Tibial nerve (tissue), 4 donors: ENCODE measurements at regions not wholly inside any gene's neighbourhood (a gene's known extent, or its start where the extent isn't known, plus 50 kb on each side); places are given as distances from the start of the nearest gene placed in this dataset.
"Not testable (repeated sequence)": the region's sequence is repeated elsewhere in the genome, so short reads cannot be mapped to it uniquely, and the experiment has no call there.

Source experiments
- DNase-seq, 2 donors: peaks; one replicate each; pipeline ENCODE4 v3.0.0-alpha.2; 2019; ENCODE audit warnings: low spot score in 2 of 2
- H3K27ac ChIP-seq, 4 donors: fragments of 200-600 bp; sonication (generic) in 3 of 4; one replicate each; pipeline ENCODE4 v1.5.1; 2017 to 2019; ENCODE audit warnings: mild to moderate bottlenecking in 1 of 4
- H3K27me3 ChIP-seq, 2 donors: fragments of 200-600 bp; sonication (generic) in 1 of 2; one replicate each; pipeline versions ENCODE4 v1.5.1 to v1.6.0; 2017 to 2019
- H3K36me3 ChIP-seq, 3 donors: fragments of 200-600 bp; sonication (generic); one replicate each; pipeline ENCODE4 v1.5.1; 2018 to 2019
- H3K4me1 ChIP-seq, 4 donors: fragments of 200-600 bp; sonication (generic) in 3 of 4; one replicate each; pipeline ENCODE4 v1.5.1; 2017 to 2019
- H3K4me3 ChIP-seq, 4 donors: fragments of 200-600 bp; sonication (generic) in 3 of 4; one replicate each; pipeline ENCODE4 v1.5.1; 2017 to 2019; ENCODE audit warnings: mild to moderate bottlenecking in 1 of 4, moderate library complexity in 1 of 4
- H3K9me3 ChIP-seq, 4 donors: fragments of 200-600 bp; sonication (generic) in 3 of 4; one replicate each; pipeline ENCODE4 v1.5.1; 2017 to 2019
- CTCF ChIP-seq, 5 experiments: fragments of 200-600 bp in 3 of 5; fragments of 450-650 bp in 2 of 5; sonication (generic) in 3 of 5; IDR thresholded peaks; one replicate each; pipeline ENCODE4 v1.5.1; 2016 to 2019; ENCODE audit warnings: antibody characterized with exemption in 5 of 5, mild to moderate bottlenecking in 3 of 5, moderate library complexity in 2 of 5
- EP300 ChIP-seq, 2 donors: sonication (generic); formaldehyde crosslinking; IDR thresholded peaks; one replicate each; pipeline ENCODE4 v1.6.1; 2017; ENCODE audit warnings: antibody characterized with exemption in 2 of 2, mild to moderate bottlenecking in 1 of 2
- POLR2A ChIP-seq, 2 donors: fragments of 450-650 bp; IDR thresholded peaks; one replicate each; pipeline ENCODE4 v1.6.1; 2017; ENCODE audit warnings: antibody characterized with exemption in 2 of 2, mild to moderate bottlenecking in 2 of 2, moderate library complexity in 2 of 2
- WGBS, 2 donors: methylation state at CpG; one replicate each; pipeline ENCODE4 v1.1.5; 2018; 5-methylcytosine and 5-hydroxymethylcytosine counted together

- Histone ChIP-seq H3K27me3 (no peaks in the 10 kb centered on the region), H3K4me3 (no peak overlapping the region), H3K36me3 (no peaks in the 10 kb centered on the region), H3K9me3 (peaks cover 0 to 13% (median 0%) of the 10 kb centered on the region in 4 donors), H3K4me1 (no peaks in the 10 kb centered on the region), H3K27ac (no peak overlapping the region)
- DNase-seq: no peak
- no peak for TF ChIP-seq CTCF (IDR thresholded peaks at IDR 0.05)
- no peak for TF ChIP-seq EP300 (IDR thresholded peaks at IDR 0.05)
- TF ChIP-seq POLR2A (IDR thresholded peaks at IDR 0.05): no peak
- 46 to 50% methylated on average over 4 of the region's 4 CpGs for WGBS, 2 donors
Measured at GRCh38 chr1:121443001-121443540, 258.3 kb downstream of the SRGAP2C start.

DNA sequence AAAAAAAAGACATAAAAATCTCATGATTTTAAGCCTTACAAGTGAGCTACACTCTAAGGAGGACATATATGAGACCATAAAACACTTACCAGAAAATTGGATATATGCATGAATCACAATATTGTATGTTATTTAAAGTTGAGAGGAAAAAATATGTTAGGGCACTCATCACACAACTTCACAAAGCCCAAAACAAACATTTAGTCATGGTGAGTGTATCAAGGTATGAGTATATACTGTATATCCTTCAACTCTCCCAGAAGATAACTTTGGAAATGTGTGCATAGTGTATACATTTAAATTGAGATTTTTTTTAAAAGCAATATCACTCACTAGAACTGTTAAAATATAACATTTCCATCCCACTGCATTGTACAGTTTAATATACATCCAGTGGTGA is 259.3 kb downstream of the SRGAP2C start:
- Histone ChIP-seq H3K9me3 (peaks cover 0 to 8% (median 0%) of the 10 kb centered on the region in 4 donors), H3K4me1 (no peaks in the 10 kb centered on the region), H3K4me3 (no peak overlapping the region), H3K36me3 (no peaks in the 10 kb centered on the region), H3K27me3 (no peaks in the 10 kb centered on the region), H3K27ac (no peak overlapping the region)
- TF ChIP-seq POLR2A (IDR thresholded peaks at IDR 0.05) (no peak), CTCF (IDR thresholded peaks at IDR 0.05) (no peak), EP300 (IDR thresholded peaks at IDR 0.05) (no peak)
- DNase-seq: no peak

DNA sequence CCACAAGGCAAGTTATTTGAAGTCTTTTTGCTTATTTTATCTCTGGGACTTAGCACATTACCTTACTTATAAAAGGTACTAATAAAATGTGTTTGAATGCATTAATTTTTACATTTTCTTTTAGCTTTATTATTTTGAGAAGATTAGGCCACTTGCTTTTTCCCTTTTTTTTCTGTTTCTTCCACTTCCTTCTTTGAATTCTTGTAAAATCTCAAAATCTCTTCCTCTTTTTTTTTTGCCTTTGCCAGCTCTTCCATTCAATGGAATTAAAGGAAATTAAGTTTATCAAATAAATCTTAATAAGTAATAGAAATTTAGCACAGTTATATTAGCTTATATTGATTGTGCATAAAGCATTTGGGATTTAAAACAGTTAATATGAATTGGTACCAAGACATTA is 260.9 kb downstream of the SRGAP2C start:
- Histone ChIP-seq H3K4me3 (no peak overlapping the region), H3K9me3 (no peaks in the 10 kb centered on the region), H3K4me1 (no peaks in the 10 kb centered on the region), H3K36me3 (no peaks in the 10 kb centered on the region), H3K27ac (no peak overlapping the region), H3K27me3 (no peaks in the 10 kb centered on the region)
- TF ChIP-seq CTCF (IDR thresholded peaks at IDR 0.05): no peak
- no peak for TF ChIP-seq POLR2A (IDR thresholded peaks at IDR 0.05)
- no peak for TF ChIP-seq EP300 (IDR thresholded peaks at IDR 0.05)
- DNase-seq: no peak

DNA sequence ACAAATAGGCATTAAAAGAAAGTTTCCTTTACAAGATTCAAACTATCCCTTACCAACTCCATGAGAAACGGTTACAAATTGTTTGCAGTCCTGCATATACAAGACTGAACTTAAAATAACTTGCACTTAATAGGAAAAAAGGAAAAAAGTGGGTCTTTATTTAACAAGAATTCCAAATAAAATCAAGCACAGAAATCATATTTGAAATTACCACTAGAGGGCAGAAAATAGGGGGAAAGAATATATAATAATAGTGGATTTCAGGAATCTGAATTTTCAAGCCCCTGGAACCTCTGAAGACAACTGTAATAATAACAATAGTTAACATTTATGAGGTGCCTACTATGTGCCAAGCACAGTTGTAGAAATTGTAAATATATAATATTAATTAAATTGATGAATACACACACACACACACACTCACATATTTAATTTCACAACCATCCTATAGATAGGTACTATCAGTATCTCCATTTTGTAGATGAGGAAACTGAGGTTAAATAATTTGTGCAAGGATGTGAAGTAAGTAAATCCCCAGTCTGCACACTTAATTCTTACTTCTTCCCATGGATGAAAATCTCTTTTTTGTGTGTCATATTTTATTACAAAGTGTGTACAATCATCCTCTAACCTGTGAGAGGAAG is 262.6 kb downstream of the SRGAP2C start:
- not testable (repeated sequence) for H3K4me3 ChIP-seq, H3K27me3 ChIP-seq, H3K9me3 ChIP-seq, H3K36me3 ChIP-seq, H3K4me1 ChIP-seq, DNase-seq, H3K27ac ChIP-seq
- 4 to 13% methylated on average over 1 of the region's 1 CpG for WGBS, 2 donors
- peak in 4 of 5 experiments; percentile 37 to 49 (median 44) for TF ChIP-seq CTCF (IDR thresholded peaks at IDR 0.05)

DNA sequence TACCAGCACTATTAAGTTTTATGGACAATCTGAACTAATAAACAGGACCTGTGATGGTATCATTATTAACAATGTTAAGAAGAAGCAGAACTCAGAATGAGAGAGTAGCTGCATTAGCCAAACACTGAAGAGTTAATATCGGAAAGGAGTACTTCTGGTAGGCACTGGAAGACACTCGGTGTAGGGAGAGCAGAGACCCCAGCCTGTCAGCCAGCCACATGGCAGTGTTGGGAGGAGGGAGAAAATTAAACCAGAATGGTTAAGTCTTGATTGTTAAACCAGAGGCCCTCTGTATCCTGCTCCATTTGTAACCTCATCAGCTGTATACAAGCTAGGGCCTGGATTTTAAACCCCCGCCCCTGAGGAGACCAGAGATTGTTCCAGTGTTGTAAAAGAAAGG is 263.3 kb downstream of the SRGAP2C start:
- H3K4me3 ChIP-seq, DNase-seq, H3K9me3 ChIP-seq, H3K4me1 ChIP-seq, H3K27me3 ChIP-seq, H3K36me3 ChIP-seq, H3K27ac ChIP-seq: not testable (repeated sequence)
- WGBS, 2 donors: 68 to 76% methylated on average over 3 of the region's 3 CpGs

DNA sequence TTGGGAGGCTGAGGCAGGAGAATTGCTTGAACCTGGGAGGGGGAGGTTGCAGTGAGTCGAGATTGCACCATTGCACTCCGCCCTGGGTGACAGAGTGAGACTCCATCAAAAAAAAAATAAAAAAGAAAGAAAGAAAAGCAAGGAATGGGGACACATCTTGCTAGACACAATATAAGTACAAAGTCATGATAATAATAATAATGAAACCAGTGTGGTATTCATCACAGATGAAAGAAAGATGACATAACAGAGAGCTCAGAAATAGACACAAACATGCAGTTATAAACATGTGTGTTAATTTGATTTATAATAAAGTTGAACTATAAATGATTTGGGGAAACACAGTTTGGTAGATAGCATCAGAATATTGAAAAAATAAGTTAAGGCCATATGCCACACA is 264.1 kb downstream of the SRGAP2C start:
- H3K4me3 ChIP-seq: no peak overlapping the region
- H3K27ac ChIP-seq: no peak overlapping the region
- no peaks in the 10 kb centered on the region for H3K9me3 ChIP-seq
- DNase-seq: no peak
- 68 to 71% methylated on average over 2 of the region's 2 CpGs for WGBS, 2 donors
- no peaks in the 10 kb centered on the region for H3K36me3 ChIP-seq
- TF ChIP-seq EP300 (IDR thresholded peaks at IDR 0.05) (no peak), CTCF (IDR thresholded peaks at IDR 0.05) (no peak), POLR2A (IDR thresholded peaks at IDR 0.05) (no peak)
- H3K27me3 ChIP-seq: no peaks in the 10 kb centered on the region
- no peaks in the 10 kb centered on the region for H3K4me1 ChIP-seq
